HCT116 (cell line): ENCODE measurements at regions not wholly inside any gene's neighbourhood (a gene's known extent, or its start where the extent isn't known, plus 50 kb on each side); places are given as distances from the start of the nearest gene placed in this dataset.

Experiments used
- ATAC-seq: fragments of 200-7000 bp; cut with Tn5 transposase; 2 replicates; pipeline ENCODE4 v1.9.1; 2020; ENCODE audit warnings: mild to moderate bottlenecking, moderate library complexity
- BruUV-seq: library from RNA; stranded (reverse); fragments of 400-500 nt; replicated peaks from 2 replicates; lab custom pipeline; 2021; lab: Mats Ljungman, UMichigan
- CTCF ChIA-PET: fragments of 300-600 bp; sonication (Branson Sonifier 250); formaldehyde crosslinking; loops from one replicate; lab custom pipeline; 2021; ENCODE audit warnings: antibody characterized with exemption; lab: Charles Lee
- POLR2A ChIA-PET: fragments of 300-600, 350-600 bp; sonication (Branson Sonifier 250); formaldehyde crosslinking; loops from one replicate; lab custom pipeline; 2021; ENCODE audit warnings: antibody characterized with exemption; lab: Charles Lee
- RAD21 ChIA-PET, 2 experiments: fragments of 300-600 bp; sonication (Branson Sonifier 250); formaldehyde crosslinking; loops; one replicate each; lab custom pipeline; 2023; ENCODE audit warnings: low total read pairs in 2 of 2; ENCODE audit not compliant: uncharacterized antibody in 2 of 2, unreplicated experiment in 2 of 2, low non-redundant PET in 1 of 2; lab: Charles Lee
- DNase-seq: peaks from one replicate; pipeline ENCODE4 v3.0.0-alpha.2; 2010; ENCODE audit warnings: low read depth, low spot score
- H2AFZ ChIP-seq: fragments of 200-600 bp; shearing (Covaris generic), sonication (generic); 2 replicates; pipeline ENCODE4 v1.6.1; 2017; ENCODE audit warnings: low read depth, mixed run types, mixed read lengths, antibody characterized with exemption, low read length; ENCODE audit not compliant: poor library complexity, severe bottlenecking
- H3K27ac ChIP-seq: 2 replicates; pipeline ENCODE4 v1.5.1; 2012; ENCODE audit warnings: low read depth, low read length
- H3K27me3 ChIP-seq: fragments of 200-600 bp; sonication (generic); 2 replicates; pipeline ENCODE4 v1.6.1; 2016; ENCODE audit warnings: mixed run types, low read length, mixed read lengths; ENCODE audit not compliant: insufficient read depth
- H3K36me3 ChIP-seq, 2 experiments: fragments of 200-500 bp in 1 of 2; fragments of 200-600 bp in 1 of 2; sonication (Bioruptor generic) in 1 of 2; sonication (generic) in 1 of 2; 2 replicates each; pipeline versions ENCODE4 v1.5.1 to v1.6.1; 2014 to 2016; ENCODE audit warnings: low read length in 2 of 2, inconsistent platforms in 1 of 2, mixed read lengths in 1 of 2, mixed run types in 1 of 2; ENCODE audit not compliant: insufficient read depth in 2 of 2, control insufficient read depth in 1 of 2
- H3K4me1 ChIP-seq, 2 experiments: fragments of 200-600 bp in 1 of 2; sonication (generic) in 1 of 2; 2 replicates each; pipeline versions ENCODE4 v1.5.1 to v1.6.1; 2012 to 2017; ENCODE audit warnings: low read length in 2 of 2, inconsistent platforms in 1 of 2, mild to moderate bottlenecking in 1 of 2, mixed read lengths in 1 of 2, mixed run types in 1 of 2, moderate library complexity in 1 of 2; ENCODE audit not compliant: insufficient read depth in 2 of 2, control insufficient read depth in 1 of 2
- H3K4me2 ChIP-seq: fragments of 200-600 bp; sonication (generic); 2 replicates; pipeline ENCODE4 v1.6.1; 2017; ENCODE audit warnings: mixed run types, low read length, mixed read lengths
- H3K4me3 ChIP-seq, 2 experiments: fragments of 200-600 bp in 1 of 2; sonication (generic) in 1 of 2; replicated peaks in 1 of 2; 2 replicates each; pipeline ENCODE4 v1.5.1; 2011 to 2016; ENCODE audit warnings: low read length in 2 of 2, control low read depth in 1 of 2, low read depth in 1 of 2, mild to moderate bottlenecking in 1 of 2, mixed read lengths in 1 of 2, mixed run types in 1 of 2
- H3K79me2 ChIP-seq: fragments of 200-600 bp; sonication (generic); 2 replicates; pipeline ENCODE4 v1.6.1; 2017; ENCODE audit warnings: mild to moderate bottlenecking, mixed run types, low read length, moderate library complexity, mixed read lengths; ENCODE audit not compliant: insufficient read depth
- H3K9ac ChIP-seq: fragments of 200-600 bp; sonication (generic); 2 replicates; pipeline ENCODE4 v1.6.1; 2016; ENCODE audit warnings: low read length, mixed read lengths
- H3K9me2 ChIP-seq: fragments of 200-600 bp; sonication (generic), shearing (Covaris generic); 2 replicates; pipeline ENCODE4 v1.6.1; 2017; ENCODE audit warnings: mixed run types, mild to moderate bottlenecking, moderate library complexity; ENCODE audit not compliant: insufficient read depth
- H3K9me3 ChIP-seq, 2 experiments: fragments of 200-500 bp in 1 of 2; fragments of 200-600 bp in 1 of 2; sonication (Bioruptor generic) in 1 of 2; sonication (generic) in 1 of 2; 2 replicates each; pipeline ENCODE4 v1.6.1; 2014 to 2017; ENCODE audit warnings: low read length in 2 of 2, mixed read lengths in 2 of 2, inconsistent platforms in 1 of 2, low read depth in 1 of 2, mild to moderate bottlenecking in 1 of 2, mixed run types in 1 of 2, moderate library complexity in 1 of 2; ENCODE audit not compliant: control insufficient read depth in 1 of 2, insufficient read depth in 1 of 2
- H4K20me1 ChIP-seq: fragments of 200-600 bp; sonication (generic), shearing (Covaris generic); 2 replicates; pipeline ENCODE4 v1.6.1; 2017; ENCODE audit warnings: mixed run types, mild to moderate bottlenecking, moderate library complexity; ENCODE audit not compliant: insufficient read depth
- ATF3 ChIP-seq: IDR thresholded peaks from 2 replicates; pipeline ENCODE4 v1.6.1; 2012
- CBX3 ChIP-seq: IDR thresholded peaks from 2 replicates; pipeline ENCODE4 v1.6.1; 2012; ENCODE audit warnings: low read depth
- CEBPB ChIP-seq: IDR thresholded peaks from 2 replicates; pipeline ENCODE4 v1.6.1; 2012; ENCODE audit warnings: low read depth
- CTCF ChIP-seq, 3 experiments: fragments of 200-600 bp in 1 of 3; sonication (generic) in 1 of 3; IDR thresholded peaks in 2 of 3; conservative IDR thresholded peaks in 1 of 3; 2 replicates each; pipeline ENCODE4 v1.5.1; 2012 to 2017; ENCODE audit warnings: low read depth in 2 of 3, low read length in 2 of 3, antibody characterized with exemption in 1 of 3, borderline replicate concordance in 1 of 3, control low read depth in 1 of 3, mild to moderate bottlenecking in 1 of 3, mixed read lengths in 1 of 3, mixed run types in 1 of 3, moderate library complexity in 1 of 3; ENCODE audit not compliant: insufficient read depth in 1 of 3
- EZH2phosphoT487 ChIP-seq: fragments of 200-600 bp; IDR thresholded peaks from 2 replicates; pipeline ENCODE4 v1.6.1; 2018; ENCODE audit warnings: antibody characterized with exemption, borderline replicate concordance
- JUND ChIP-seq: IDR thresholded peaks from 2 replicates; pipeline ENCODE4 v1.6.1; 2012
- POLR2AphosphoS5 ChIP-seq: IDR thresholded peaks from 2 replicates; pipeline ENCODE4 v1.6.1; 2011; ENCODE audit warnings: mild to moderate bottlenecking, low read depth, low read length, moderate library complexity
- RAD21 ChIP-seq: IDR thresholded peaks from 2 replicates; pipeline ENCODE4 v1.6.1; 2012; ENCODE audit warnings: low read depth, mild to moderate bottlenecking
- REST ChIP-seq: IDR thresholded peaks from 2 replicates; pipeline ENCODE4 v1.6.1; 2012; ENCODE audit warnings: low read depth
- SIN3A ChIP-seq: IDR thresholded peaks from 2 replicates; pipeline ENCODE4 v1.6.1; 2012; ENCODE audit warnings: low read depth
- SRF ChIP-seq: IDR thresholded peaks from 2 replicates; pipeline ENCODE4 v1.6.1; 2012; ENCODE audit warnings: low read depth
- YY1 ChIP-seq: IDR thresholded peaks from 2 replicates; pipeline ENCODE4 v1.6.1; 2011; ENCODE audit warnings: low read length, low read depth, moderate library complexity, mild to moderate bottlenecking; ENCODE audit not compliant: insufficient replicate concordance; ENCODE audit errors: extremely low read depth
- ZBTB33 ChIP-seq: IDR thresholded peaks from 2 replicates; pipeline ENCODE4 v1.6.1; 2011; ENCODE audit warnings: mild to moderate bottlenecking, low read length, moderate library complexity; ENCODE audit not compliant: insufficient replicate concordance; ENCODE audit errors: extremely low read depth
- ZNF274 ChIP-seq: fragments of 200-500 bp; sonication (Bioruptor generic); IDR thresholded peaks from 2 replicates; pipeline ENCODE4 v1.6.1; 2014; ENCODE audit warnings: mild to moderate bottlenecking, low read depth, low read length, inconsistent platforms
- intact Hi-C: fragments of 100-400 bp; cut with micrococcal nuclease; formaldehyde crosslinking; loops from 2 replicates; pipeline ENCODE4 v1.10.0; 2022

GRCh38 chr6:19896693-19897010 is 59.5 kb downstream of the ID4 start:
- Histone ChIP-seq H3K27me3 (no peaks in the 10 kb centered on the region), H3K9ac (no peak overlapping the region), H3K36me3 (no peaks in the 10 kb centered on the region), H3K4me1 (peaks cover 13 to 16% of the 10 kb centered on the region in 2 experiments; a peak in 2 of 4 replicates), H3K4me2 (peak overlapping the region; percentile 23; the same call in 1 of the 2 replicates), H3K27ac (no peak overlapping the region), H3K9me2 (no peaks in the 10 kb centered on the region), H3K79me2 (no peaks in the 10 kb centered on the region), H3K4me3 (no peak overlapping the region), H2AFZ (no peak overlapping the region), H4K20me1 (no peaks in the 10 kb centered on the region), H3K9me3 (no peaks in the 10 kb centered on the region)
- CTCF ChIA-PET: no interaction called here
- no peak for ATAC-seq
- POLR2A ChIA-PET: no interaction called here
- no peak for TF ChIP-seq CEBPB
- no peak for TF ChIP-seq ZBTB33
- TF ChIP-seq RAD21: no peak
- TF ChIP-seq CBX3: no peak
- TF ChIP-seq EZH2phosphoT487: no peak
- TF ChIP-seq SIN3A: no peak
- TF ChIP-seq ATF3: no peak
- TF ChIP-seq JUND: no peak
- TF ChIP-seq SRF: no peak
- TF ChIP-seq YY1: no peak
- TF ChIP-seq CTCF (IDR thresholded peaks at IDR 0.05 in 2 of 3, conservative IDR thresholded peaks at IDR 0.05 in 1 of 3; ENCODE audit: borderline replicate concordance in 1 of 3, insufficient read depth in 1 of 3, low read depth in 2 of 3, low read length in 2 of 3): no peak
- no peak for TF ChIP-seq POLR2AphosphoS5
- no peak for TF ChIP-seq REST
- TF ChIP-seq ZNF274: no peak
- BruUV-seq: no TSS peak
- RAD21 ChIA-PET: no interaction called here
- intact Hi-C loops: no loop called here
- no peak for DNase-seq
